HG03571 (cell line): ENCODE measurements at regions not wholly inside any gene's neighbourhood (a gene's known extent, or its start where the extent isn't known, plus 50 kb on each side); places are given as distances from the start of the nearest gene placed in this dataset.
"Not testable (repeated sequence)": the region's sequence is repeated elsewhere in the genome, so short reads cannot be mapped to it uniquely, and the experiment has no call there.

ENCODE experiments used
- ATAC-seq: cut with Tn5 transposase; IDR thresholded peaks from one replicate; pipeline ENCODE4 v1.9.1; 2021; ENCODE audit not compliant: unreplicated experiment

- no peak for ATAC-seq
Measured at GRCh38 chr5:29230591-29230990, 1962.9 kb upstream of the CDH6 start.

GRCh38 chr5:29229461-29229860 is 1964.0 kb upstream of the CDH6 start:
- ATAC-seq = no peak

- ATAC-seq = no peak
Measured at GRCh38 chr5:29218138-29218537, 1975.3 kb upstream of the CDH6 start.

GRCh38 chr5:29214839-29215238 is 1978.6 kb upstream of the CDH6 start:
- no peak for ATAC-seq

GRCh38 chr5:29213475-29213874 is 1980.0 kb upstream of the CDH6 start:
- no peak for ATAC-seq

- no peak for ATAC-seq
Measured at GRCh38 chr5:29208024-29208423, 1985.5 kb upstream of the CDH6 start.

GRCh38 chr5:29203049-29203448 is 1990.4 kb upstream of the CDH6 start:
- ATAC-seq = no peak

- ATAC-seq = no peak
Measured at GRCh38 chr5:29197631-29198454, 1995.6 kb upstream of the CDH6 start.

GRCh38 chr5:29193972-29194371 is 1999.5 kb upstream of the CDH6 start:
- no peak for ATAC-seq

GRCh38 chr5:29191269-29192048 is 2002.0 kb upstream of the CDH6 start:
- not testable (repeated sequence) for ATAC-seq

- ATAC-seq = not testable (repeated sequence)
Measured at GRCh38 chr5:29190398-29190797, 2003.1 kb upstream of the CDH6 start.

- not testable (repeated sequence) for ATAC-seq
Measured at GRCh38 chr5:29186380-29186779, 2007.1 kb upstream of the CDH6 start.

- no peak for ATAC-seq
Measured at GRCh38 chr5:29185558-29185957, 2007.9 kb upstream of the CDH6 start.

GRCh38 chr5:29175774-29176173 is 2017.7 kb upstream of the CDH6 start:
- ATAC-seq = no peak

GRCh38 chr5:29170599-29170998 is 2022.9 kb upstream of the CDH6 start:
- ATAC-seq = no peak

- ATAC-seq = no peak
Measured at GRCh38 chr5:29169886-29170285, 2023.6 kb upstream of the CDH6 start.

- ATAC-seq = no peak
Measured at GRCh38 chr5:29162297-29162696, 2031.2 kb upstream of the CDH6 start.

- ATAC-seq = no peak
Measured at GRCh38 chr5:29161399-29162291, 2031.8 kb upstream of the CDH6 start.

GRCh38 chr5:29157975-29158374 is 2035.5 kb upstream of the CDH6 start:
- no peak for ATAC-seq

- no peak for ATAC-seq
Measured at GRCh38 chr5:29150840-29151239, 2042.6 kb upstream of the CDH6 start.

- ATAC-seq = no peak
Measured at GRCh38 chr5:29148581-29148980, 2044.9 kb upstream of the CDH6 start.
